ENCODE measurements at regions not wholly inside any gene's neighbourhood (a gene's known extent, or its start where the extent isn't known, plus 50 kb on each side); places are given as distances from the start of the nearest gene placed in this dataset.

DNA sequence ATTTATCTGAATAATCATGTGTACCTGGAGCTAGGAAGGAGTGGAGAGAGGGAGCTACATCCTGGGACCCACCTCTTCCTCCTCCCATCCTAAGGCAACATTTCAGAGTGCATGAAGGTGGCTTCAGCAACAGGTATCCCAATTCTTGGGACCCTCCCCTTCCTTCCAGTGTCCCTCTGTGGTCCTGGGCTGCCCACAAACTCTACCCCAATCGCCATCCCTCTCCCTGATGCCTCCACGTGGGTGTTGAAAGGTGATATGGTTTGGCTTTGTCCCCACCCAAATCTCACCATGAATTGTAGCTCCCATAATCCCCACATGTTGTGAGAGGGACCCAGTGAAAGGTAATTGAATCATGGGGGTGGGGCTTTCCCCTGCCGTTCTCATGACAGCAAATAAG lies 121.4 kb downstream of the MED10 start:
- TF ChIP-seq, protein P1, sequence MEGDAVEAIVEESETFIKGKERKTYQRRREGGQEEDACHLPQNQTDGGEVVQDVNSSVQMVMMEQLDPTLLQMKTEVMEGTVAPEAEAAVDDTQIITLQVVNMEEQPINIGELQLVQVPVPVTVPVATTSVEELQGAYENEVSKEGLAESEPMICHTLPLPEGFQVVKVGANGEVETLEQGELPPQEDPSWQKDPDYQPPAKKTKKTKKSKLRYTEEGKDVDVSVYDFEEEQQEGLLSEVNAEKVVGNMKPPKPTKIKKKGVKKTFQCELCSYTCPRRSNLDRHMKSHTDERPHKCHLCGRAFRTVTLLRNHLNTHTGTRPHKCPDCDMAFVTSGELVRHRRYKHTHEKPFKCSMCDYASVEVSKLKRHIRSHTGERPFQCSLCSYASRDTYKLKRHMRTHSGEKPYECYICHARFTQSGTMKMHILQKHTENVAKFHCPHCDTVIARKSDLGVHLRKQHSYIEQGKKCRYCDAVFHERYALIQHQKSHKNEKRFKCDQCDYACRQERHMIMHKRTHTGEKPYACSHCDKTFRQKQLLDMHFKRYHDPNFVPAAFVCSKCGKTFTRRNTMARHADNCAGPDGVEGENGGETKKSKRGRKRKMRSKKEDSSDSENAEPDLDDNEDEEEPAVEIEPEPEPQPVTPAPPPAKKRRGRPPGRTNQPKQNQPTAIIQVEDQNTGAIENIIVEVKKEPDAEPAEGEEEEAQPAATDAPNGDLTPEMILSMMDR (conservative IDR thresholded peaks at IDR 0.05; ENCODE audit: low read depth, low read length), result no peak
- no peak for TF ChIP-seq EZH2 (IDR thresholded peaks at IDR 0.05; ENCODE audit: borderline replicate concordance, low read depth, low read length, poor library complexity, severe bottlenecking)
